Erythroblast (primary cell): ENCODE measurements at regions not wholly inside any gene's neighbourhood (a gene's known extent, or its start where the extent isn't known, plus 50 kb on each side); places are given as distances from the start of the nearest gene placed in this dataset.

ENCODE experiments used
- DNase-seq, 2 experiments: peaks; one replicate each; lab custom pipeline; 2025; lab: John Stamatoyannopoulos, UW
- GATA1 ChIP-seq: IDR thresholded peaks from 2 replicates; pipeline ENCODE4 v1.6.1; 2011; ENCODE audit warnings: low read depth, mild to moderate bottlenecking, control low read depth, low read length, moderate library complexity
- POLR2A ChIP-seq: IDR thresholded peaks from 2 replicates; pipeline ENCODE4 v1.6.1; 2011; ENCODE audit warnings: mild to moderate bottlenecking, low read length

DNA sequence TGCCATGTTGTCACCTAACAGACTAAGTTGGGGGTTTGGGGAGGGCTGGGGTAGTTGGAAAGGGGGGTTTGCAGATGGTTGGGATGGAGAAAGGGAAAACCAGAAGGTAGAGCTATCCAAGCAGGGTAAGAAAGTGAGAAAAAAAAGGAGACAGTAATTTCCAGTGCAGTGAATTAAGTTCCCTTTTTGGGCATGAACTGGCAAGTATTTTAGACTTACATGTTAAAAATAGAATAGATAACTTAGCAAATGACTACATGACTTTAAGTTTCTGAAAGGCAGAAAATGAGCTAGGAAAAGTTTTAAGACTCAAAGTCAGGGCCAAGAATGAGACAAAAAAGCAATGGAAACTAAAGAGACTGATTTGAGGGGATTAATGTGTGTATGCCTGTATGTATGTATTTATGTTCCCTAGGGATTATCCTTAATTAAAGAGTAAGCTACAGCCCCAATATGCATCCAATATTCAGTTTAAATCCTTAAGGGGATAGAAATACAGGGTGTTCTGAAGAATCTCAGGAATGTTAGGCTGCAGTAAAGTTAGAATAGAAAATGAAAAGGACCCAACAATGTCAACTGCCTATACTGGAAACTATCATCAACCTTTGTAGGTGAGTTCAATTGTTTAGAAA is 285.2 kb upstream of the MME start:
- DNase-seq = no peak
- TF ChIP-seq POLR2A = no peak
- TF ChIP-seq GATA1 = no peak

- TF ChIP-seq GATA1 (no peak), POLR2A (no peak)
- DNase-seq = no peak
Observed at GRCh38 chr3:154794391-154794790, 285.7 kb upstream of the MME start.

GRCh38 chr3:154792828-154793227 is 287.3 kb upstream of the MME start:
- TF ChIP-seq POLR2A = no peak
- TF ChIP-seq GATA1 = no peak
- no peak for DNase-seq

DNA sequence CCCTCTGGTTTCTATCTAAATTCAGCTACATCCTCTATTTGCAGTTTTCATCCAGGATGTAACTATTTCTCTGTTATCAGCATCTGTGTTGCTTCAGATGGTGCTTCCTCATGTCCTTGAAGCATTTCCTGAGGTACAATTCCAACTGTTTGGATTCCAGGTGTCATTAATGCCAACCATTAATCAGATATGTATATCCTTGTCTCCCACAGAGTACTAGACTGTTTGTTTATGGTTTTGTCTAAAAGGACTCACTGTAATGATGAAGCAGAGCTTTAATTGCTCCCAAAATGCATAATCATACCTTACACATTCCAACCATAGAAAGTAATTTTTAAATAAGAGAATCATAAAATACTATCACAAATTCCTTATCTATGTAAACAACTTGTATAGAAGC is 288.5 kb upstream of the MME start:
- TF ChIP-seq POLR2A (no peak), GATA1 (no peak)
- no peak for DNase-seq

GRCh38 chr3:154786724-154787123 is 293.4 kb upstream of the MME start:
- TF ChIP-seq POLR2A = no peak
- TF ChIP-seq GATA1 = no peak
- DNase-seq = no peak

- TF ChIP-seq GATA1 (no peak), POLR2A (no peak)
- no peak for DNase-seq
Observed at GRCh38 chr3:154783521-154783931, 296.6 kb upstream of the MME start.

DNA sequence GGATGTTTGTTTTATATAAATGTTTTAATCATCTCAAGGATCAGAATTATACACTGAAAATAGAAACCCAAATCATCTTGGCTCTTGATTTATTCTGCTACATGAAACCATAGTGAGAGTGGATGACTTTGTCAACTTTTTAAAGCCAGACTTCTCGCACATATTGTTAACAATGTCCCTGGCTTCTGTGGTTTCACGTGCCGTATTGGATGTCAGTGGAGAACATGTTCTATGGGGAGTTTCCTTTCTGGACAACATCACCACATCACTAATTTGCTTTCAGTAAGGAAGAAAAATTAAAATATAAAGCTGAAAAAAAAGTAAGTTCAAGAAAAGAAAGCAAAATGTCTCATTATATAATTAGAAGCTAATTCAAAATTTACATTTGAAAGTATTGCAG is 297.1 kb upstream of the MME start:
- no peak for TF ChIP-seq POLR2A
- TF ChIP-seq GATA1 = no peak
- no peak for DNase-seq

DNA sequence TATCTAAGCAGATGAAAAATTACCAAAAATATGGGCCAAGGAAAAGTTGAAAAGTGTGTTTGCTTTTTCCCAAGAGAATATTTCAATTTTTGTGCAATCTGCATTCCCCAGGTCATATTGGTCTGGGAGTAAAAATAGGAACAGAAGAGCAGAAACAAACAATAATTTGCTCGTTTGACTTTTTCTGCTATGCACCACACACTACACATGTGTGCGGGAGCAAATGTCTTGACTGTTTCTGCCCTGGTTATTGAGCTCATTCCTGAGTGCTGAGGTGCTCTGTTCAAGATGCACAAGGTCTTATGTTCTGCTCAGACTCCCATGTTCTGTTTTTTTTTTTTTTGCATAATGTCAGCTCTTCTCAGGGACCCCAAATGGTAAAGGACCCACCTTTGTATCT is 298.0 kb upstream of the MME start:
- no peak for DNase-seq
- TF ChIP-seq POLR2A = no peak
- no peak for TF ChIP-seq GATA1

GRCh38 chr3:154781595-154781994 is 298.5 kb upstream of the MME start:
- TF ChIP-seq GATA1 = no peak
- no peak for TF ChIP-seq POLR2A
- no peak for DNase-seq

- no peak for DNase-seq
- no peak for TF ChIP-seq POLR2A
- TF ChIP-seq GATA1 = no peak
Observed at GRCh38 chr3:154780263-154780662, 299.9 kb upstream of the MME start.

- no peak for DNase-seq
Observed at GRCh38 chr3:154779571-154779970, 300.5 kb upstream of the MME start.

DNA sequence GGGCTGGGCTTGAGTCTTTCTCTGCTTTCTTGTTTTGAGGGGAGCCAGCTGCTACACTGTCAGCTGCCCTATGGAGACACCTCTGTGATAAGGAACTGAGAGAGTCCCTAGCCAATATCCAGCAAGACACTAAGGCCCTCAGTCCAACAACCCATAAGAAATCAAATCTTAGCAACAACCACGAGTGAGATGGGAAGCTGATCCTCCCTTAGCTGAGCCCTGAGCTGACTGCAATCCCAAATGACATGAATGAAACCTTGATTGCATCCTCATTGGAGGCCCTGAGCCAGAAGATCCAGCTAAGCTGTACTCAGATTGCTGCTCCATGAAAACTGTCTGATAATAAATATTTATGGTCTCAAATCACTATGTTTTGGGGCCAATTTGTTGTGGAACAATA is 302.1 kb upstream of the MME start:
- TF ChIP-seq GATA1 = no peak
- no peak for TF ChIP-seq POLR2A
- DNase-seq = no peak

More at GRCh38 chr3:154779571-154779970, 300.5 kb upstream of the MME start:
- TF ChIP-seq GATA1 (no peak), POLR2A (no peak)

DNA sequence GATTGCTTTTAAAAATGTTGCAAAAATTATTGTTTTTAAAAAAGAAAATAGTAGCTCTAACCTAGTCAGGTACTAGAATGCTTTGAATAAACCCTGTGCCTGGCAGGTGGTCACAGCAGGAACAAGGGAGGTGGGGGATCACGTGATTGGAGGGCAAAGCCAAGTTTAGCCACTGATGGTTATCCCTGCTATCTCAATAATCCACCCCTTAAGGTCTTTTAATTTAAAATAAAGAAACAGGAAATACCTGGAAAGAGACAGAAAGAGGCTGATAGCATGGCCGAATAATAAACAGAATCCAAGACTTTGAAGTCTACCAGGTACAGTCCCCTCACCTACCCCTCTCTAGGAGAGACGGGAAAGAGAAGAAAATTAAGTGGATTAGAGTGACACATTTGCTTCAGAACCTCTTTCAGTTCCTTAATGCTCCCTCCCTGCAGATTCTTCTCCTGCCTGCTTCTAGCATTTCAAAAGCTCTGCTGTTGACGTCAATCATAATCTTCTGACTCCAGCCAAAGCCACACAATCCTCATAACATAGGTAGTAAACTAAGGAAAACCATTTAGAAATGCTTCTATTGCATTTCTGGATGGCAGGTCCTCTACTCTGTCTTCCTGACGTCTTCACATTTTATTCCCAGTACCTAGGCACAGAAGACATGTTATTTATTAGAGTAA is 303.4 kb upstream of the MME start:
- DNase-seq = no peak
- TF ChIP-seq POLR2A (no peak), GATA1 (no peak)

- TF ChIP-seq GATA1 = no peak
- TF ChIP-seq POLR2A = no peak
- DNase-seq = no peak
Observed at GRCh38 chr3:154775821-154776548, 304.1 kb upstream of the MME start.
